ENCODE measurements at regions not wholly inside any gene's neighbourhood (a gene's known extent, or its start where the extent isn't known, plus 50 kb on each side); places are given as distances from the start of the nearest gene placed in this dataset.

GRCh38 chr12:98291828-98292227 lies 223.6 kb upstream of the TMPO start:
- TF ChIP-seq GATA2 (IDR thresholded peaks at IDR 0.05; ENCODE audit: low read depth, low read length) = no peak
- no peak for TF ChIP-seq GATA3 (IDR thresholded peaks at IDR 0.05; ENCODE audit: low read depth, low read length)

All from SH-SY5Y (cell line).